ENCODE measurements at regions not wholly inside any gene's neighbourhood (a gene's known extent, or its start where the extent isn't known, plus 50 kb on each side); places are given as distances from the start of the nearest gene placed in this dataset.

GRCh38 chr10:43872644-43873043 is 224.0 kb upstream of the ZNF32 start:
- Histone ChIP-seq H3K27ac (ENCODE audit: low read depth in 1 of 2, low read length in 2 of 2) (no peak overlapping the region), H3K4me1 (ENCODE audit: control insufficient read depth in 1 of 2, insufficient read depth in 2 of 2, low read length in 2 of 2) (no peaks in the 10 kb centered on the region), H4K20me1 (ENCODE audit: insufficient read depth, low read length) (no peaks in the 10 kb centered on the region), H3K79me2 (ENCODE audit: insufficient read depth, low read length) (no peaks in the 10 kb centered on the region), H3K9me3 (replicated peaks in 1 of 2; ENCODE audit: control insufficient read depth in 1 of 2, insufficient read depth in 1 of 2, low read length in 2 of 2) (no peaks in the 10 kb centered on the region), H3K4me3 (replicated peaks in 1 of 3; ENCODE audit: low read depth in 2 of 3, low read length in 3 of 3) (no peak overlapping the region), H2AFZ (ENCODE audit: insufficient read depth, low read depth, low read length, poor library complexity, severe bottlenecking) (no peak overlapping the region), H3K36me3 (replicated peaks in 1 of 2; ENCODE audit: control insufficient read depth in 1 of 2, insufficient read depth in 2 of 2, low read length in 2 of 2) (no peaks in the 10 kb centered on the region), H3K9ac (ENCODE audit: insufficient read depth, low read length, poor library complexity, severe bottlenecking) (no peak overlapping the region), H3K27me3 (ENCODE audit: control insufficient read depth in 2 of 2, insufficient read depth in 2 of 2, low read length in 2 of 2) (no peaks in the 10 kb centered on the region), H3K4me2 (replicated peaks; ENCODE audit: extremely low read depth, low read length, poor library complexity, severe bottlenecking) (no peak overlapping the region)
- Mint-ChIP-seq H3K27me3 (ENCODE audit: low read depth in 3 of 3) (peaks cover 0 to 12% (median 0%) of the 10 kb centered on the region in 3 donors), H3K27ac (no peak overlapping the region), H3K4me1 (no peaks in the 10 kb centered on the region), H3K4me3 (no peak overlapping the region), H3K36me3 (no peaks in the 10 kb centered on the region), H3K9me3 (no peaks in the 10 kb centered on the region)
- intact Hi-C loops (cut with micrococcal nuclease): no loop called here
- DNase-seq: no peak
- TF ChIP-seq, protein P1, sequence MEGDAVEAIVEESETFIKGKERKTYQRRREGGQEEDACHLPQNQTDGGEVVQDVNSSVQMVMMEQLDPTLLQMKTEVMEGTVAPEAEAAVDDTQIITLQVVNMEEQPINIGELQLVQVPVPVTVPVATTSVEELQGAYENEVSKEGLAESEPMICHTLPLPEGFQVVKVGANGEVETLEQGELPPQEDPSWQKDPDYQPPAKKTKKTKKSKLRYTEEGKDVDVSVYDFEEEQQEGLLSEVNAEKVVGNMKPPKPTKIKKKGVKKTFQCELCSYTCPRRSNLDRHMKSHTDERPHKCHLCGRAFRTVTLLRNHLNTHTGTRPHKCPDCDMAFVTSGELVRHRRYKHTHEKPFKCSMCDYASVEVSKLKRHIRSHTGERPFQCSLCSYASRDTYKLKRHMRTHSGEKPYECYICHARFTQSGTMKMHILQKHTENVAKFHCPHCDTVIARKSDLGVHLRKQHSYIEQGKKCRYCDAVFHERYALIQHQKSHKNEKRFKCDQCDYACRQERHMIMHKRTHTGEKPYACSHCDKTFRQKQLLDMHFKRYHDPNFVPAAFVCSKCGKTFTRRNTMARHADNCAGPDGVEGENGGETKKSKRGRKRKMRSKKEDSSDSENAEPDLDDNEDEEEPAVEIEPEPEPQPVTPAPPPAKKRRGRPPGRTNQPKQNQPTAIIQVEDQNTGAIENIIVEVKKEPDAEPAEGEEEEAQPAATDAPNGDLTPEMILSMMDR (IDR thresholded peaks at IDR 0.05): no peak
- WGBS (ENCODE audit: insufficient coverage): 96% methylated on average over 6 of the region's 6 CpGs

GRCh38 chr10:43871545-43871944 is 222.9 kb upstream of the ZNF32 start:
- Mint-ChIP-seq H3K36me3 (no peaks in the 10 kb centered on the region), H3K27ac (no peak overlapping the region), H3K4me1 (no peaks in the 10 kb centered on the region), H3K4me3 (no peak overlapping the region), H3K9me3 (no peaks in the 10 kb centered on the region), H3K27me3 (ENCODE audit: low read depth in 3 of 3) (peaks cover 0 to 6% (median 2%) of the 10 kb centered on the region in 3 donors)
- Histone ChIP-seq H3K4me1 (ENCODE audit: control insufficient read depth in 1 of 2, insufficient read depth in 2 of 2, low read length in 2 of 2) (no peaks in the 10 kb centered on the region), H3K4me3 (replicated peaks in 1 of 3; ENCODE audit: low read depth in 2 of 3, low read length in 3 of 3) (no peak overlapping the region), H3K9me3 (replicated peaks in 1 of 2; ENCODE audit: control insufficient read depth in 1 of 2, insufficient read depth in 1 of 2, low read length in 2 of 2) (no peaks in the 10 kb centered on the region), H3K36me3 (replicated peaks in 1 of 2; ENCODE audit: control insufficient read depth in 1 of 2, insufficient read depth in 2 of 2, low read length in 2 of 2) (no peaks in the 10 kb centered on the region), H2AFZ (ENCODE audit: insufficient read depth, low read depth, low read length, poor library complexity, severe bottlenecking) (no peak overlapping the region), H3K9ac (ENCODE audit: insufficient read depth, low read length, poor library complexity, severe bottlenecking) (no peak overlapping the region), H4K20me1 (ENCODE audit: insufficient read depth, low read length) (no peaks in the 10 kb centered on the region), H3K4me2 (replicated peaks; ENCODE audit: extremely low read depth, low read length, poor library complexity, severe bottlenecking) (no peak overlapping the region), H3K27me3 (ENCODE audit: control insufficient read depth in 2 of 2, insufficient read depth in 2 of 2, low read length in 2 of 2) (no peaks in the 10 kb centered on the region), H3K27ac (ENCODE audit: low read depth in 1 of 2, low read length in 2 of 2) (no peak overlapping the region), H3K79me2 (ENCODE audit: insufficient read depth, low read length) (no peaks in the 10 kb centered on the region)
- no peak for DNase-seq
- intact Hi-C loops (cut with micrococcal nuclease): no loop called here
- WGBS (ENCODE audit: insufficient coverage): 100% methylated on average over 1 of the region's 5 CpGs
- TF ChIP-seq, protein P1 (IDR thresholded peaks at IDR 0.05): no peak
